Activated CD4-positive, alpha-beta T cell treated with anti-CD3 and anti-CD28 coated beads for 36 hours (primary cell): ENCODE measurements at regions not wholly inside any gene's neighbourhood (a gene's known extent, or its start where the extent isn't known, plus 50 kb on each side); places are given as distances from the start of the nearest gene placed in this dataset.
"Not testable (repeated sequence)": the region's sequence is repeated elsewhere in the genome, so short reads cannot be mapped to it uniquely, and the experiment has no call there.

Experiments used
- ATAC-seq: fragments of 200-7000 bp; cut with Tn5 transposase; one replicate; pipeline ENCODE4 v1.10.0; 2021; ENCODE audit warnings: mild to moderate bottlenecking, moderate library complexity
- CTCF ChIA-PET: fragments of 350-600 bp; sonication (Branson Sonifier 250); formaldehyde crosslinking; loops from one replicate; lab custom pipeline; 2021; ENCODE audit warnings: antibody characterized with exemption; lab: Charles Lee
- POLR2A ChIA-PET: fragments of 350-600 bp; sonication (Branson Sonifier 250); formaldehyde crosslinking; loops from one replicate; lab custom pipeline; 2021; ENCODE audit warnings: antibody characterized with exemption, inconsistent platforms; lab: Charles Lee
- DNase-seq: peaks from one replicate; pipeline ENCODE4 v3.0.0-alpha.2; 2020
- H3K27ac Mint-ChIP-seq: one replicate; pipeline ENCODE4 v1.8.0; 2021; ENCODE audit warnings: mixed read lengths
- H3K27me3 Mint-ChIP-seq: one replicate; pipeline ENCODE4 v1.8.0; 2021; ENCODE audit warnings: mixed read lengths
- H3K36me3 Mint-ChIP-seq: one replicate; pipeline ENCODE4 v1.8.0; 2021; ENCODE audit warnings: low read depth, mixed read lengths
- H3K4me1 Mint-ChIP-seq: one replicate; pipeline ENCODE4 v1.8.0; 2021; ENCODE audit warnings: mixed read lengths
- H3K4me3 Mint-ChIP-seq: one replicate; pipeline ENCODE4 v1.8.0; 2021; ENCODE audit warnings: mild to moderate bottlenecking, moderate library complexity, mixed read lengths
- H3K9me3 Mint-ChIP-seq: one replicate; pipeline ENCODE4 v1.8.0; 2021; ENCODE audit warnings: low read depth, mixed read lengths
- intact Hi-C, 2 experiments: fragments of 100-400 bp; cut with DNase I in 1 of 2; cut with micrococcal nuclease in 1 of 2; formaldehyde crosslinking; loops; one replicate each; pipeline versions ENCODE4 v1.14.2 to v1.15.1; 2022 to 2024; cut with DNase I, micrococcal nuclease

DNA sequence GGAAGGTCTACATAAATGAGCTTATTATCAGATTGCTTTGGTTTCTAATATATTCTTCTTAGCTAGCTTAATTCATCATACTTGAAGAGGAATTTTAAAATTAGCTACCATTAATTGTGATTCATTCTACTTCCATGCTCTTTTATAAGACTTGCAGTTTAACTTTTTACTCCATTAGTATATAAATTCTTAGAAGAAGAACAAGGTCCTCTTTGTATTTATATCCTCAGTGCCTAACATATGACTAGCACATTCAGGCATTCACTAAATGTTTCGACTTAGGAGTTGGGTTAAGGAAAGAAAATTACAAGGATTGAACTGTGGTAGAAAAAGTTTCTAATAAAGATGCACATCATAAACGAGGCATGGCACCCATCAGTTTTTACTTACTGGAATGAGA is 1135.5 kb downstream of the JRKL start:
- no peak overlapping the region for H3K27ac Mint-ChIP-seq
- intact Hi-C loops = no loop called here
- H3K27me3 Mint-ChIP-seq = no peaks in the 10 kb centered on the region
- ChIA-PET POLR2A (no interaction called here), CTCF (no interaction called here)
- no peak overlapping the region for H3K4me3 Mint-ChIP-seq
- no peaks in the 10 kb centered on the region for H3K36me3 Mint-ChIP-seq
- no peak for DNase-seq
- peaks cover 5% of the 10 kb centered on the region for H3K9me3 Mint-ChIP-seq
- no peaks in the 10 kb centered on the region for H3K4me1 Mint-ChIP-seq
- no peak for ATAC-seq

DNA sequence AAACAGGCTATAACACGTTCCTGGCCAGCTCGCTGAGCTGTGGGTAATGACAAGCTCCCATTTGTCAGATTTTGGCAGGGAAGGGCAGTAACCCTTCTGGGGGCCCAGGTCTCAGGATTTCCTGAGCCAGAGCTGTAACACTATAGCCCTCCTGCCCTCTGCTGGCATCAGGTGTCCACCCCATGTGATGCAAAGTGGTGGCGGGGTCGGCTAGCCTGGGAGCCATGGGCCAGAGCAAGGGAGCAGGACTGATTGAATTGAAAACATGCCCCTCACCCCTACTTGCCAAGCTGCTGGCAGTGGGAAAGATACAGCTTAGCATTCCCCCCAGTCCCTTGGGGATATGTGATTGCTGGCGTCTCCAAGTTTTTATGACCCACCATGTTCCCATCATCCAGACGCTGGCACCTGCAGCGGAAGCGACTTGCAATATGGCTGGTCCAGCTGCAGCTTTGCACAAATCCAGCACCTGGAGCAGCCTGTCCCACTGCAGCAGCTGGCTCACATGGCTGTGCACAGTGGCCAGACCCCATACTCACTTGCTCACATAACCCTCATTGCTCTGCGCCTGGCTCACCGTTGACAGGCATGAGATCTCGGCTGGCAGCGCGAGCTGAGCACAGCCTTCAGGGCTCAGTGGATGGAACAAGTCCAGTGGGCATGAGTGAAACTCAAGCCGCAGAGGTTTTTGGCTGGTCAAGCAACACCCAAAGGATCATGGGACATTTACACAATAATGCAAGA is 1147.8 kb downstream of the JRKL start:
- Mint-ChIP-seq H3K36me3 (no peaks in the 10 kb centered on the region), H3K27ac (no peak overlapping the region), H3K27me3 (no peaks in the 10 kb centered on the region), H3K4me1 (no peaks in the 10 kb centered on the region), H3K4me3 (no peak overlapping the region), H3K9me3 (peaks cover 16% of the 10 kb centered on the region)
- no peak for DNase-seq
- CTCF ChIA-PET = interaction anchor here (0.7 kb wide), 1 partner anchor 1016 kb away, joined by 5 read pairs; no protein-coding TSS in a partner anchor
- ATAC-seq = no peak
- POLR2A ChIA-PET = no interaction called here
- intact Hi-C loops = no loop called here

DNA sequence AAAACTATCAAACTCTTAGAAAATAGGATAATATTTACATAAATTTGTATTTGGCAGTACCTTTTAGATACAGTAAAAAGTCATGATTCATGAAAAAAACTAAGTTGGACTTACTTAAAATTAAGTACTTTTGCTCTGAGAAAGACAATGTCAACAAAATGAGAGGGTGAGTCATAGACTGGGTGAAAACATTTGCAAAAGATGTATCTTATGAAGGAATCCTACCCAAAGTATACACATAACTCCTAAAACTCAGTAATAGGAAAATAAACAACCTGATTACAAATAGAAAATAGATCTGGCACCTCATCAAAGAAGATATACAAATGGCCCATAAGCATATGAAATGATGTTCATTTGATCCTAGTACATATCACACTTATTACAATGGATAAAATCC is 1154.6 kb downstream of the JRKL start:
- peaks cover 23% of the 10 kb centered on the region for H3K9me3 Mint-ChIP-seq
- H3K4me3 Mint-ChIP-seq = no peak overlapping the region
- no peaks in the 10 kb centered on the region for H3K36me3 Mint-ChIP-seq
- H3K27ac Mint-ChIP-seq = no peak overlapping the region
- H3K4me1 Mint-ChIP-seq = no peaks in the 10 kb centered on the region
- no peaks in the 10 kb centered on the region for H3K27me3 Mint-ChIP-seq
- no peak for ATAC-seq
- POLR2A ChIA-PET = no interaction called here
- DNase-seq = no peak
- CTCF ChIA-PET = interaction anchor here (0.6 kb wide), 1 partner anchor 39 kb away, joined by 4 read pairs; no protein-coding TSS in a partner anchor
- intact Hi-C loops = no loop called here

DNA sequence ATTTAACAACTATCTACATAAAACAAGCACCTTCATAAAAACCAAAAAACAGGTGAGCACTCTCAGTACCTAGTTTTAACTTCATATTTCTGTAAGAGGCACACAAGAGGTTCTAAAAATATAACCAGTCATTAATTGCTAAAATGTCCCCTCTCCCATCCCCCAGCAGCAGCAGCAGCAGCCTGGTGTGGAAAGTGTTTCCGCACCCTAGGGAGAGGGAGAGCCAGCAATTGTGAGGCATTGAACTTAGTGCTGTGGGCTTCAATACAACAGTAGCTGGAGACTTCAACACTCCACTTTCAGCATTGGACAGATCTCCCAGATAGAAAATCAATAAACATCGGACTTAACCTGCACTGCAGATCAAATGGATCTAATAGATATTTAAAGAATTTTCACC is 1158.5 kb downstream of the JRKL start:
- DNase-seq = no peak

DNA sequence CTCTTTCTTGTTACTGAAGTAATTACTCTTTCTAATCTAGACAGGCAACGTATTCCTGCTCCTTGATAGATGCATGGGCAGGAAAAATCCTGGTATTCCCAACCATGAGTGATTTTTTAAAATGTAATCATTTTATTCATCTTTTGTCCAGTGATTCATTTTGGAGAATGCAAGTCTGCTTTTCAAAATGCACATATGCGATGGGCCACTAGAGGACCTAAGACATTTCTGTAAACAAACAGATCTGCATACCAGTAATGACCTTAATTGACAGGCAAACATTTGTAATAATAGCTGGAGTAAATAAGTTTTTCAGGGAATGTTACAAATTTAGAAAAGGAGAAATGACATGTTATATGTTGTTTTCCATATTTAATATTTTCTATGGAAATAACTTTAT is 1167.6 kb downstream of the JRKL start:
- DNase-seq = no peak
- CTCF ChIA-PET = no interaction called here
- no peak overlapping the region for H3K27ac Mint-ChIP-seq
- no peak overlapping the region for H3K4me3 Mint-ChIP-seq
- H3K27me3 Mint-ChIP-seq = no peaks in the 10 kb centered on the region
- no peak for ATAC-seq
- no peaks in the 10 kb centered on the region for H3K4me1 Mint-ChIP-seq
- POLR2A ChIA-PET = no interaction called here
- peaks cover 2% of the 10 kb centered on the region for H3K9me3 Mint-ChIP-seq
- no peaks in the 10 kb centered on the region for H3K36me3 Mint-ChIP-seq
- intact Hi-C loops = no loop called here

More for the DNA sequence above, 1158.5 kb downstream of the JRKL start:
- no peak overlapping the region for H3K27ac Mint-ChIP-seq
- no peaks in the 10 kb centered on the region for H3K4me1 Mint-ChIP-seq
- no peaks in the 10 kb centered on the region for H3K36me3 Mint-ChIP-seq
- H3K27me3 Mint-ChIP-seq = no peaks in the 10 kb centered on the region
- ChIA-PET POLR2A (no interaction called here), CTCF (no interaction called here)
- no peak for ATAC-seq
- intact Hi-C loops = no loop called here
- H3K9me3 Mint-ChIP-seq = peaks cover 7% of the 10 kb centered on the region
- H3K4me3 Mint-ChIP-seq = no peak overlapping the region

DNA sequence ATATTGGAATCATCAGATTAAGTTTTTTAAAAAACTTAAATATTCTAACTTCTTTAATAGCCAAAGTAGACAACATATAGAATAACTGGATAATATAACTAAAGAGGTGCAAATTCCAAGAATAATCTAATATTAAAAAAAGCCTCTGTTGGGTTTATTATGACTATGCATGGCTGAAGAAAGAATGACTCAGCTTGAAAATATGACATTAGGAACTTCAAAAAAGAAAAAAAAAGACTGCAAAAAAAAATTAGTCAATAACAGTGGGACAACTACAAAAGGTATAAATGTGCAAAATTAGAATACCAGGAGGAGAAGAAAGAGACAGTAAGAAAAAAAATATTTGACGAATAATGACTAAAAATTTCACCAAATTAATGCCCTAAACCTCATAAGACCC is 1178.0 kb downstream of the JRKL start:
- POLR2A ChIA-PET = no interaction called here
- no peak for ATAC-seq
- Mint-ChIP-seq H3K27me3 (no peaks in the 10 kb centered on the region), H3K4me1 (no peaks in the 10 kb centered on the region), H3K9me3 (peaks cover 23% of the 10 kb centered on the region), H3K27ac (no peak overlapping the region), H3K36me3 (no peaks in the 10 kb centered on the region), H3K4me3 (no peak overlapping the region)
- CTCF ChIA-PET = no interaction called here
- DNase-seq = no peak
- intact Hi-C loops = no loop called here

DNA sequence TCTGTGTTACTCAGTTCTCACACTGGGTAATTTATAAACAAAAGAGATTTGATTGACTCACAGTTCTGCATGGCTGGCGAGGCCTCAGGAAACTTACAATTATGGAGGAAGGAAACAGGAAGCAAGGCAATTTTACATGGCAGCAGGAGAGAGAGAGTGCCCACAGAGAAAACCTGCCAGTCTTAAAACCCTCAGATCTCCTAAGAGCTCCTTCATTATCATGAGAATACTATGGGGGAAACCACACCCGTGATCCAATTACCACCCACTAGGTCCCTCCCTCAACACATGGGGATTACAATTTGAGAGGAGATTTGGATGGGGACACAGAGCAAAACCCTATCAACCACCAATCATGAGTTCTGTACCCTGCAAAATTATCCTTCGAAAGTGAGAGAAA is 1180.8 kb downstream of the JRKL start:
- DNase-seq (no peak), ATAC-seq (no peak)
- no peak overlapping the region for H3K4me3 Mint-ChIP-seq
- H3K36me3 Mint-ChIP-seq = no peaks in the 10 kb centered on the region
- H3K27me3 Mint-ChIP-seq = no peaks in the 10 kb centered on the region
- intact Hi-C loops = no loop called here
- POLR2A ChIA-PET = no interaction called here
- H3K4me1 Mint-ChIP-seq = no peaks in the 10 kb centered on the region
- H3K9me3 Mint-ChIP-seq = peaks cover 23% of the 10 kb centered on the region
- CTCF ChIA-PET = no interaction called here
- no peak overlapping the region for H3K27ac Mint-ChIP-seq

DNA sequence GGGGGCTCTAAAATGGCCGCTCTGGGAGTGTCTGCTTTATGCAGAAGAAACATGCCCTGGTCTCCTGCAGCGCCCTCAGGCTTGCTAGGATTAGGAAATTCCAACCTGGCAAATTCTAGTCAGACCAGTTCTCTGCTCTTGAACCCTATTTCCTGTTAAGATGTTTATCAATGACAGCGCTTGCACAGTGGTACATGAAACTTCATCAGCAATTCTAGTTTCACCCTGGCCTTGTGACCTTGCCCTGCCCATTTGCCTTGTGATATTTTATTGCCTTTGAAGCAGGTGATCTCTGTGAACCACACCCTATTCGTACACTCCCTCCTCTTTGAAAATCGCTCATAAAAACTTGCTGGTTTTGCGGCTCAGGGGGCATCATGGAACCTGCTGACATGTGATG is 1184.0 kb downstream of the JRKL start:
- H3K27ac Mint-ChIP-seq, H3K4me1 Mint-ChIP-seq, H3K36me3 Mint-ChIP-seq, POLR2A ChIA-PET, ATAC-seq, H3K4me3 Mint-ChIP-seq, DNase-seq, CTCF ChIA-PET, H3K27me3 Mint-ChIP-seq, intact Hi-C loops: not testable (repeated sequence)
- peaks cover 13% of the 10 kb centered on the region for H3K9me3 Mint-ChIP-seq

DNA sequence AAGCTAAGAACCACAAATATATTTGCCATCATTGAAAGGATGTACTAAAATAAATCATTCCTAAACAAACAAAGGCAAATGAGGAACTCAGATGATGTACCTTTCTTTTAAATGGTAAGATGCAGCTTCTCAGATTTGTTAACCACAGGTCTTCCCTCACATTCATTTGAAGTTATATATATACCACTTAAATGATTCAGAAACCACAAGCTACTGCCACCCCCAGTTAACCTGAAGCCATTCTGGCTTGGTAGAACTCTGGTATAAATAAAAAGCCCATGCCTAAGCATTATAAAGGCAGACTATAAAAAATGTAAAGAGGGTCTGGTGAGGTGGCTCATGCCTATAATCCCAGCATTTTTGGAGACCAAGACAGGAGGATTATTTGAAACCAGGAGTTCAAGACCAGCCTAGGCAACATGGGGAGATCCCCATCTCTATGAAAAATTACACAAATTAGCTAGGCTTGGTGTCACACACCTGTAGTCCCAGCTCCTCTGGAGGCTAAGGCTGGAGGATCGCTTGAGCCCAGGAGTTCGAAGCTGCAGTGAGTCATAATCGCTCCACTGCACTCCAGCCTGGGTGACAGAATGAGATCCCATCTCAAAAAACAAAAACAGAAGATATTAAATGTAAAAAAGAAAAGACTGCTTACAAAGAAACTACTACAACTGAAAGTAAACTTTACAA is 1185.3 kb downstream of the JRKL start:
- peaks cover 8% of the 10 kb centered on the region for H3K9me3 Mint-ChIP-seq
- intact Hi-C loops = no loop called here
- H3K4me1 Mint-ChIP-seq = no peaks in the 10 kb centered on the region
- H3K4me3 Mint-ChIP-seq = no peak overlapping the region
- ATAC-seq = no peak
- H3K27ac Mint-ChIP-seq = no peak overlapping the region
- DNase-seq = no peak
- H3K27me3 Mint-ChIP-seq = no peaks in the 10 kb centered on the region
- POLR2A ChIA-PET = no interaction called here
- no peaks in the 10 kb centered on the region for H3K36me3 Mint-ChIP-seq
- CTCF ChIA-PET = interaction anchor here (0.6 kb wide), 1 partner anchor 183 kb away, joined by 5 read pairs; no protein-coding TSS in a partner anchor

DNA sequence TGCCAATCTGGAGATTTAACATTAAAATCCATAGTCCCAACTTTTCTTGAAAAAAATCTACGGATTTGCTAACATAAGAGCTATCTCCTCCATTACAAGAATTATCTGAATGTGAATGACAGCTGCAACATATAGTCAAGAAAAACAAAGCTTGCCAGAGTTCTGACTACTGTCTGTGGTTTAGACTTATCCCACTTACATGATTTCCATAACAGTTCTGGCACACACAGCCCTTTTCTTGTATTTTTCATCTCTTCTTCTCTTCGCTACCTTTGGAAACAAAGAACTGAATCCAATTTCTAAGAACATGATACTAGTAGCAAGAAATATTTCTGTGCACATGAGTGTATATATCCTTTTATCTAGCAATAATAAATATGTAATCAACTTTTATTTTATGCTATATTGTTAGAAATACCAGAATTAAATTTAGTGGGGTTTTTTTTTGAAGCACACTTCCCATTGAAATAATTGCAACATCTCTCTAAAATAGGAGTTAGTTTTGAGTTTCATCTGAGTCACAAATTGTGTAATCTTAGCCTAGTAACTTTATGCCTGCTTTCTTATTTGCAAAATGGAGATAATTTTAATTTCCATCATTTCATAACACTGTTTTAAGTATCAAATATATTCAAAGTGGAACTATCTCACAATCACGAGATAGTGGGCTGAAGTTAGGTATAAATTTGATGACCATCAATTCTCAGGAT is 1217.6 kb downstream of the JRKL start:
- Mint-ChIP-seq H3K4me3 (no peak overlapping the region), H3K27ac (no peak overlapping the region), H3K36me3 (no peaks in the 10 kb centered on the region), H3K4me1 (no peaks in the 10 kb centered on the region), H3K9me3 (peaks cover 9% of the 10 kb centered on the region), H3K27me3 (no peaks in the 10 kb centered on the region)
- ChIA-PET CTCF (no interaction called here), POLR2A (no interaction called here)
- no peak for ATAC-seq
- no peak for DNase-seq
- intact Hi-C loops = no loop called here

DNA sequence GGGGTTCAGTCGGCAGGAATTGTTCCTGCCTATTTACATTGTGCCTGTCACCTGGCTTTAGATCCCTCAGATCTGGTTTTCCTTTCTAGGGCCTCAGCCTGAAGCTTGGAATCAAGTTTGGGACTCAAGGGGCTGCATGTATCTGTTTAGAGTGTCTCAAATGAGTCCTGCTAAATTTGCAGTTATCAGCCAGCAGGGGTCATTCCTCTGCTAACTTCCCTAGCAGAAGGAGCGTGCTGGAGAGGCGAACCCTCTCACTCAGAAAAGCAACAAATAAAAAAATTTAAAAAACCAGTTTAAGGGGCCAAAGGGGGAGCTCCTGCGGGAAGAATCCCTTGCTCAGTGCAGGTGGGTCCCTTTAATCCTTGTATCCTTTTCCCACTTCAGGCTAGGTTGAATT is 1220.2 kb downstream of the JRKL start:
- no peak overlapping the region for H3K4me3 Mint-ChIP-seq
- ATAC-seq (no peak), DNase-seq (no peak)
- POLR2A ChIA-PET = no interaction called here
- no peaks in the 10 kb centered on the region for H3K36me3 Mint-ChIP-seq
- H3K27me3 Mint-ChIP-seq = no peaks in the 10 kb centered on the region
- CTCF ChIA-PET = no interaction called here
- no peak overlapping the region for H3K27ac Mint-ChIP-seq
- H3K9me3 Mint-ChIP-seq = peaks cover 9% of the 10 kb centered on the region
- H3K4me1 Mint-ChIP-seq = no peaks in the 10 kb centered on the region
- intact Hi-C loops = no loop called here

DNA sequence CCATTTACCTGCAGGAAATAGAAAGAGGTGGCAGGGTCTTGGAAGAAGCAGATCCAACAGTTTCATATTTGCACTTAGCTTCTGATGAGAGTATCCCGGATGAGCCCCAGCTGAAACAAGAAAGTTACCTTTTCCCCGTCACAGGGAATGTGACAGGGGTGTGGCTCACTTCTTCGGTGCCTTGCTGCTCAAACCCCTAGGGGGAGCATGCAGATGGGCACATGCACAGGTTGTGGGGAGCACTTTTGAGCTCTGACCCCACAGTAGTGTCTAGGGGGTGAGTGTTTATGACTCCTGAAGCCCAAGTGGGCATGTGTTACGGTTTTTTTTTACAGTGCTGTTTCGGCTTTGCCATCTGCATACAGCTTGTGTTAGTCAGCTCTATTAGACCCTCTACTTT is 1221.0 kb downstream of the JRKL start:
- POLR2A ChIA-PET = no interaction called here
- H3K27ac Mint-ChIP-seq = no peak overlapping the region
- H3K4me1 Mint-ChIP-seq = no peaks in the 10 kb centered on the region

More for the DNA sequence above, 1221.0 kb downstream of the JRKL start:
- ATAC-seq (no peak), DNase-seq (no peak)
- H3K4me3 Mint-ChIP-seq = no peak overlapping the region
- H3K36me3 Mint-ChIP-seq = no peaks in the 10 kb centered on the region
- no peaks in the 10 kb centered on the region for H3K27me3 Mint-ChIP-seq
- CTCF ChIA-PET = no interaction called here
- intact Hi-C loops = no loop called here
- peaks cover 9% of the 10 kb centered on the region for H3K9me3 Mint-ChIP-seq
